ENCODE measurements at regions not wholly inside any gene's neighbourhood (a gene's known extent, or its start where the extent isn't known, plus 50 kb on each side); places are given as distances from the start of the nearest gene placed in this dataset.

- Mint-ChIP-seq H3K27ac (no peak overlapping the region), H3K27me3 (ENCODE audit: low read depth) (no peaks in the 10 kb centered on the region), H3K4me3 (no peak overlapping the region), H3K4me1 (peaks cover 7% of the 10 kb centered on the region), H3K9me3 (peaks cover 11% of the 10 kb centered on the region), H3K36me3 (no peaks in the 10 kb centered on the region)
- TF ChIP-seq NR2C2 (CRISPR knock-in tag; IDR thresholded peaks at IDR 0.05) (no peak), CREB1 (CRISPR knock-in tag; IDR thresholded peaks at IDR 0.05) (no peak), MXD4 (CRISPR knock-in tag; IDR thresholded peaks at IDR 0.05; ENCODE audit: borderline replicate concordance) (no peak), TEAD4 (CRISPR knock-in tag; IDR thresholded peaks at IDR 0.05) (no peak), ZNF512 (CRISPR knock-in tag; IDR thresholded peaks at IDR 0.05; ENCODE audit: borderline replicate concordance) (no peak), IRF2 (CRISPR knock-in tag; IDR thresholded peaks at IDR 0.05; ENCODE audit: borderline replicate concordance, low read depth) (no peak), HMGXB4 (CRISPR knock-in tag; IDR thresholded peaks at IDR 0.05) (no peak), NFYB (CRISPR knock-in tag; conservative IDR thresholded peaks at IDR 0.05; ENCODE audit: low read depth) (no peak), SMAD4 (CRISPR knock-in tag; IDR thresholded peaks at IDR 0.05) (no peak), TP53 (CRISPR knock-in tag; IDR thresholded peaks at IDR 0.05) (no peak), ZNF263 (CRISPR knock-in tag; IDR thresholded peaks at IDR 0.05; ENCODE audit: low read depth) (no peak), ZNF219 (CRISPR knock-in tag; IDR thresholded peaks at IDR 0.05; ENCODE audit: borderline replicate concordance) (no peak), EMX1 (CRISPR knock-in tag; IDR thresholded peaks at IDR 0.05) (no peak), RORB (CRISPR knock-in tag; IDR thresholded peaks at IDR 0.05) (no peak), FOXP1 (CRISPR knock-in tag; IDR thresholded peaks at IDR 0.05; ENCODE audit: borderline replicate concordance) (no peak)
- ChIA-PET POLR2A (interaction anchor here (1.1 kb wide), 1 partner anchor 270 kb away, joined by 3 read pairs; no protein-coding TSS in a partner anchor), CTCF (interaction anchor here (0.9 kb wide), 1 partner anchor 269 kb away, joined by 3 read pairs; no protein-coding TSS in a partner anchor)
- ATAC-seq (no peak), DNase-seq (ENCODE audit: low spot score) (no peak)
Measured at GRCh38 chr15:39310633-39311032, 270.2 kb upstream of the THBS1 start.

GRCh38 chr15:39312984-39313383 is 267.9 kb upstream of the THBS1 start:
- DNase-seq (ENCODE audit: low spot score) (peak; percentile 19), ATAC-seq (peak; percentile 92)
- CTCF ChIA-PET = interaction anchor here (1.0 to 3.6 kb wide), 3 partner anchors 231 to 268 kb away, joined by 3 to 19 read pairs (median 4); partner anchors contain the start of gene THBS1
- no peak overlapping the region for H3K27ac Mint-ChIP-seq
- H3K4me3 Mint-ChIP-seq = no peak overlapping the region
- TF ChIP-seq TEAD1 (CRISPR knock-in tag; IDR thresholded peaks at IDR 0.05) (no peak), ZNF532 (CRISPR knock-in tag; IDR thresholded peaks at IDR 0.05; ENCODE audit: borderline replicate concordance) (no peak), E2F1 (CRISPR knock-in tag; IDR thresholded peaks at IDR 0.05) (no peak), ETV6 (CRISPR knock-in tag; IDR thresholded peaks at IDR 0.05) (no peak)
- no peaks in the 10 kb centered on the region for H3K27me3 Mint-ChIP-seq (ENCODE audit: low read depth)
- POLR2A ChIA-PET = interaction anchor here (1.4 kb wide), 1 partner anchor 268 kb away, joined by 8 read pairs; the partner anchor contains the start of gene THBS1
- peaks cover 7% of the 10 kb centered on the region for H3K4me1 Mint-ChIP-seq
- no peaks in the 10 kb centered on the region for H3K36me3 Mint-ChIP-seq
- peaks cover 3% of the 10 kb centered on the region; the same call in 1 of the 2 replicates for H3K9me3 Mint-ChIP-seq
